ENCODE measurements at regions not wholly inside any gene's neighbourhood (a gene's known extent, or its start where the extent isn't known, plus 50 kb on each side); places are given as distances from the start of the nearest gene placed in this dataset.

GRCh38 chr9:18236336-18236735 lies 237.6 kb upstream of the ADAMTSL1 start:
- TF ChIP-seq POLR2A (IDR thresholded peaks at IDR 0.05; ENCODE audit: low read length) (no peak), GATA1 (IDR thresholded peaks at IDR 0.05; ENCODE audit: low read depth, low read length) (no peak)

Data from erythroblast (primary cell).